ENCODE measurements at regions not wholly inside any gene's neighbourhood (a gene's known extent, or its start where the extent isn't known, plus 50 kb on each side); places are given as distances from the start of the nearest gene placed in this dataset.

- TF ChIP-seq SIN3A (IDR thresholded peaks at IDR 0.05; ENCODE audit: borderline replicate concordance, insufficient read depth, low read depth, low read length): no peak
- TF ChIP-seq, protein P1, sequence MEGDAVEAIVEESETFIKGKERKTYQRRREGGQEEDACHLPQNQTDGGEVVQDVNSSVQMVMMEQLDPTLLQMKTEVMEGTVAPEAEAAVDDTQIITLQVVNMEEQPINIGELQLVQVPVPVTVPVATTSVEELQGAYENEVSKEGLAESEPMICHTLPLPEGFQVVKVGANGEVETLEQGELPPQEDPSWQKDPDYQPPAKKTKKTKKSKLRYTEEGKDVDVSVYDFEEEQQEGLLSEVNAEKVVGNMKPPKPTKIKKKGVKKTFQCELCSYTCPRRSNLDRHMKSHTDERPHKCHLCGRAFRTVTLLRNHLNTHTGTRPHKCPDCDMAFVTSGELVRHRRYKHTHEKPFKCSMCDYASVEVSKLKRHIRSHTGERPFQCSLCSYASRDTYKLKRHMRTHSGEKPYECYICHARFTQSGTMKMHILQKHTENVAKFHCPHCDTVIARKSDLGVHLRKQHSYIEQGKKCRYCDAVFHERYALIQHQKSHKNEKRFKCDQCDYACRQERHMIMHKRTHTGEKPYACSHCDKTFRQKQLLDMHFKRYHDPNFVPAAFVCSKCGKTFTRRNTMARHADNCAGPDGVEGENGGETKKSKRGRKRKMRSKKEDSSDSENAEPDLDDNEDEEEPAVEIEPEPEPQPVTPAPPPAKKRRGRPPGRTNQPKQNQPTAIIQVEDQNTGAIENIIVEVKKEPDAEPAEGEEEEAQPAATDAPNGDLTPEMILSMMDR (IDR thresholded peaks at IDR 0.05): no peak
- no peak for TF ChIP-seq POLR2AphosphoS5 (IDR thresholded peaks at IDR 0.05; ENCODE audit: low read depth, low read length)
- TF ChIP-seq, protein P2, sequence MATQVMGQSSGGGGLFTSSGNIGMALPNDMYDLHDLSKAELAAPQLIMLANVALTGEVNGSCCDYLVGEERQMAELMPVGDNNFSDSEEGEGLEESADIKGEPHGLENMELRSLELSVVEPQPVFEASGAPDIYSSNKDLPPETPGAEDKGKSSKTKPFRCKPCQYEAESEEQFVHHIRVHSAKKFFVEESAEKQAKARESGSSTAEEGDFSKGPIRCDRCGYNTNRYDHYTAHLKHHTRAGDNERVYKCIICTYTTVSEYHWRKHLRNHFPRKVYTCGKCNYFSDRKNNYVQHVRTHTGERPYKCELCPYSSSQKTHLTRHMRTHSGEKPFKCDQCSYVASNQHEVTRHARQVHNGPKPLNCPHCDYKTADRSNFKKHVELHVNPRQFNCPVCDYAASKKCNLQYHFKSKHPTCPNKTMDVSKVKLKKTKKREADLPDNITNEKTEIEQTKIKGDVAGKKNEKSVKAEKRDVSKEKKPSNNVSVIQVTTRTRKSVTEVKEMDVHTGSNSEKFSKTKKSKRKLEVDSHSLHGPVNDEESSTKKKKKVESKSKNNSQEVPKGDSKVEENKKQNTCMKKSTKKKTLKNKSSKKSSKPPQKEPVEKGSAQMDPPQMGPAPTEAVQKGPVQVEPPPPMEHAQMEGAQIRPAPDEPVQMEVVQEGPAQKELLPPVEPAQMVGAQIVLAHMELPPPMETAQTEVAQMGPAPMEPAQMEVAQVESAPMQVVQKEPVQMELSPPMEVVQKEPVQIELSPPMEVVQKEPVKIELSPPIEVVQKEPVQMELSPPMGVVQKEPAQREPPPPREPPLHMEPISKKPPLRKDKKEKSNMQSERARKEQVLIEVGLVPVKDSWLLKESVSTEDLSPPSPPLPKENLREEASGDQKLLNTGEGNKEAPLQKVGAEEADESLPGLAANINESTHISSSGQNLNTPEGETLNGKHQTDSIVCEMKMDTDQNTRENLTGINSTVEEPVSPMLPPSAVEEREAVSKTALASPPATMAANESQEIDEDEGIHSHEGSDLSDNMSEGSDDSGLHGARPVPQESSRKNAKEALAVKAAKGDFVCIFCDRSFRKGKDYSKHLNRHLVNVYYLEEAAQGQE (IDR thresholded peaks at IDR 0.05; ENCODE audit: insufficient read depth in 1 of 2, low read depth in 2 of 2, low read length in 1 of 2): no peak
These were observed 356.7 kb upstream of the TMPRSS15 start for GRCh38 chr21:18760247-18760646.
